ENCODE measurements at regions not wholly inside any gene's neighbourhood (a gene's known extent, or its start where the extent isn't known, plus 50 kb on each side); places are given as distances from the start of the nearest gene placed in this dataset.

GRCh38 chr12:68453876-68454275, 121.7 kb upstream of the MDM1 start:
- Histone ChIP-seq H3K9me3 (ENCODE audit: control insufficient read depth in 2 of 3, insufficient read depth in 1 of 3, low read length in 3 of 3) (no peaks in the 10 kb centered on the region), H3K27me3 (ENCODE audit: control insufficient read depth, insufficient read depth, low read length) (no peaks in the 10 kb centered on the region), H3K27ac (ENCODE audit: low read depth in 2 of 2, low read length in 2 of 2) (peak overlapping the region in 1 of 2 donors; percentile 25), H3K9ac (ENCODE audit: low read length in 3 of 3) (no peak overlapping the region), H3K4me1 (ENCODE audit: control insufficient read depth in 2 of 3, insufficient read depth in 2 of 3, low read depth in 1 of 3, low read length in 3 of 3) (peaks cover 0 to 9% (median 0%) of the 10 kb centered on the region in 3 donors), H3K36me3 (ENCODE audit: control insufficient read depth in 2 of 3, insufficient read depth in 3 of 3, low read length in 3 of 3) (no peaks in the 10 kb centered on the region), H3K4me3 (ENCODE audit: low read length in 3 of 3) (no peak overlapping the region)
- DNase-seq = no peak
- no peak for TF ChIP-seq CTCF (IDR thresholded peaks at IDR 0.05; ENCODE audit: borderline replicate concordance, extremely low read depth, insufficient read depth)
- intact Hi-C loops (cut with DNase I) = no loop called here
- FAIRE-seq = no peak

DNA sequence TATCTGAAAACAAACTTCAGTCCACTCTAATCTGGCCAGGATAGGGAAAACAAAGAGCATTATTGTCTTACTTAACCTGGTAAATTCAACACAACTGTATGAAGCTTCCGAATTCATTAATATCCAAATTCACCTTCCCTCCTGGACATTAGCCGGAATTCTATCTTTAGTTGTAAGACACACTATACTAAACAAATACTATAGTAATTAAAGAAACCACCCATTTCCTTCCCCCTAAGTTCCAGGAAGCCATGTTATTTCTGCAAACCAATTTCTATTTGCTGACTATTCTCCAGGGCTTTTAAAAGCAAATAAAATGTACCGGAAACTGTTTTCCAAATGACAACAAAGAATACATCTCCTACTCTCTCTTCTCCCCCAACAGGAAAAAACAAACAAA, 122.7 kb upstream of the MDM1 start:
- H3K36me3 ChIP-seq (ENCODE audit: control insufficient read depth in 2 of 3, insufficient read depth in 3 of 3, low read length in 3 of 3) = no peaks in the 10 kb centered on the region
- no peaks in the 10 kb centered on the region for H3K9me3 ChIP-seq (ENCODE audit: control insufficient read depth in 2 of 3, insufficient read depth in 1 of 3, low read length in 3 of 3)
- FAIRE-seq (no peak), DNase-seq (peak in 2 of 5 donors; percentile 22 to 42)
- no peak overlapping the region for H3K9ac ChIP-seq (ENCODE audit: low read length in 3 of 3)
- no peaks in the 10 kb centered on the region for H3K27me3 ChIP-seq (ENCODE audit: control insufficient read depth, insufficient read depth, low read length)
- peak overlapping the region; percentile 15 to 61 for H3K27ac ChIP-seq (ENCODE audit: low read depth in 2 of 2, low read length in 2 of 2)
- intact Hi-C loops (cut with DNase I) = no loop called here
- no peak overlapping the region for H3K4me3 ChIP-seq (ENCODE audit: low read length in 3 of 3)
- H3K4me1 ChIP-seq (ENCODE audit: control insufficient read depth in 2 of 3, insufficient read depth in 2 of 3, low read depth in 1 of 3, low read length in 3 of 3) = peaks cover 0 to 9% (median 0%) of the 10 kb centered on the region in 3 donors
- no peak for TF ChIP-seq CTCF (IDR thresholded peaks at IDR 0.05; ENCODE audit: borderline replicate concordance, extremely low read depth, insufficient read depth)

DNA sequence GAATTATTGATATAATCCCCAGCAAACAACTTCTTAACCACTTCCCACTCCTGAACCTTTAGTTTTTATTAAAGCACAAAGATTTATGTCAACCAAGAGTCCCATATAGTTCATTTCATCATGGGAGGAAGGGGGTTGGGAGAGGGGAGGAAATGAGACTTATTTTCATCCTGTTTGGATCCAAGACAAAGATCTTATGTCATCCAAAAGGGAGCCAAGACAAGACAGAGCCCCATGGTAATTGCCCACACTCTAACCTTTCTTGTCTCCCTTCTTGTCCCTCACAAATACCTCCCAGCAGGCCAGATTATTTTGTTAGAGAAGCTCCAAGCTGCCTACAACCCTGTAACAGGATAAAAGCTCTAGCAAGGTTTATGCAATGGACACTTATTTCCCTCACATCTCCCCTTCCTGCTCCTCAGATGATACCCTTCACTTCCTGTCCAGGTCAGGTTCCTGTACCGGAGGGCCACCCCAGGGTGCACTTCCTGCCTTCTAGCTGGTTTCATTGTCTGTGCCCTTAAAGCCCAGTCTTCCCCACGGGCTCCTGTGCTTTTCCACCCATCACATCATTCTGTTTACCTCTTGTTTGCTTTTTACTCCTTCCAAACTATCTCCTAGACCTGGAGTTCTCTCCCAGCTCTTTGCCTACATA, 123.7 kb upstream of the MDM1 start:
- no peak for TF ChIP-seq CTCF (IDR thresholded peaks at IDR 0.05; ENCODE audit: borderline replicate concordance, extremely low read depth, insufficient read depth)
- Histone ChIP-seq H3K9me3 (ENCODE audit: control insufficient read depth in 2 of 3, insufficient read depth in 1 of 3, low read length in 3 of 3) (no peaks in the 10 kb centered on the region), H3K27ac (ENCODE audit: low read depth in 2 of 2, low read length in 2 of 2) (peak overlapping the region in 1 of 2 donors; percentile 61), H3K27me3 (ENCODE audit: control insufficient read depth, insufficient read depth, low read length) (no peaks in the 10 kb centered on the region), H3K36me3 (ENCODE audit: control insufficient read depth in 2 of 3, insufficient read depth in 3 of 3, low read length in 3 of 3) (no peaks in the 10 kb centered on the region), H3K4me3 (ENCODE audit: low read length in 3 of 3) (no peak overlapping the region), H3K4me1 (ENCODE audit: control insufficient read depth in 2 of 3, insufficient read depth in 2 of 3, low read depth in 1 of 3, low read length in 3 of 3) (peaks cover 0 to 6% (median 0%) of the 10 kb centered on the region in 3 donors), H3K9ac (ENCODE audit: low read length in 3 of 3) (no peak overlapping the region)
- DNase-seq = peak in 2 of 5 donors; percentile 16 to 59
- intact Hi-C loops (cut with DNase I) = no loop called here
- no peak for FAIRE-seq

DNA sequence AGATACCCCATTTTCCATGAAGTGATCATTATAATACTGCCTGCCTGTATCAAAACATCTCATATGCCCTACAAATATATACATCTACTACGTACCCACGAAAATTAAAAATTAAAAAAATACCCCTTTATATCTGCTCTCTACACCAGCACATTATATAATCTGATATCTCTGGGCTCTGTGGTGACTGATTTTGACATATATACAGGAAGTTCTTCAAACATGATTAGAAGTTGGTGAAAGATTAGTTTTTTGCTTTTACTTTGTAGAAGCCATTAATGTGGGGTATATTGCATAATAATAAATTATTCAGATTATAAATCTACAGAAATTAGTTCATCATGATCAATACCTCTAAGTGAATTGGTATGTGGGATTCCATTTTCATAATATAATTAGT, 126.7 kb upstream of the MDM1 start:
- DNase-seq = no peak
- Histone ChIP-seq H3K9me3 (ENCODE audit: control insufficient read depth in 2 of 3, insufficient read depth in 1 of 3, low read length in 3 of 3) (no peaks in the 10 kb centered on the region), H3K9ac (ENCODE audit: low read length in 3 of 3) (no peak overlapping the region), H3K27me3 (ENCODE audit: control insufficient read depth, insufficient read depth, low read length) (no peaks in the 10 kb centered on the region), H3K4me1 (ENCODE audit: control insufficient read depth in 2 of 3, insufficient read depth in 2 of 3, low read depth in 1 of 3, low read length in 3 of 3) (peaks cover 0 to 4% (median 0%) of the 10 kb centered on the region in 3 donors), H3K27ac (ENCODE audit: low read depth in 2 of 2, low read length in 2 of 2) (no peak overlapping the region), H3K4me3 (ENCODE audit: low read length in 3 of 3) (no peak overlapping the region), H3K36me3 (ENCODE audit: control insufficient read depth in 2 of 3, insufficient read depth in 3 of 3, low read length in 3 of 3) (no peaks in the 10 kb centered on the region)
- no peak for FAIRE-seq
- intact Hi-C loops (cut with DNase I) = no loop called here
- TF ChIP-seq CTCF (IDR thresholded peaks at IDR 0.05; ENCODE audit: borderline replicate concordance, extremely low read depth, insufficient read depth) = no peak
